Gastrocnemius medialis (tissue), 4 donors: ENCODE measurements at regions not wholly inside any gene's neighbourhood (a gene's known extent, or its start where the extent isn't known, plus 50 kb on each side); places are given as distances from the start of the nearest gene placed in this dataset.

Experiments
- POLR2A ChIP-seq, 2 donors: fragments of 450-650 bp; IDR thresholded peaks; one replicate each; pipeline ENCODE4 v1.6.1; 2017; ENCODE audit warnings: antibody characterized with exemption in 2 of 2, mild to moderate bottlenecking in 2 of 2, moderate library complexity in 2 of 2
- TF ChIP-seq, protein P1 (sequence below), 5 experiments: fragments of 450-650 bp in 3 of 5; fragments of 200-600 bp in 2 of 5; sonication (generic) in 2 of 5; IDR thresholded peaks in 4 of 5; conservative IDR thresholded peaks in 1 of 5; 1 replicate in 4 of 5; 2 replicates in 1 of 5; pipeline ENCODE4 v1.5.1; 2016 to 2019; ENCODE audit warnings: antibody characterized with exemption in 5 of 5, mild to moderate bottlenecking in 3 of 5, moderate library complexity in 3 of 5

DNA sequence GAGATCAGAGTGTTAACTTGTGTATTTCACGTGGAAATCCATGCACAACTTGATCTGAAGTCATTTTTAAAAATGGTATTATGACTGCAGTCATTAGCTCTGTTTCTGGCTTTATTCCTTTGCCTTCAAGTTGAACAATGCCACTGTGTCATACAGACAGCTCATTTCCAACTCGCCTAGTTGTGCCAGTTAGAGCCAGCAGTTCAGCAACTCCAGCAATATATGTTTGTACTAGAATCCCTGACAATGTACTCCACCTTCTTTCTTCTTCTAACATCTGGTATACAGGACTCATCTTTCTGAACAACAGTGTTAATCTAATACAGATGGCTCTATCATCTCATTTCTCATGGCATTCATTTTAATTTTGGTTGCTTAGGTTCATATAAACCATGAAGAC lies 418.3 kb upstream of the POU3F2 start:
- TF ChIP-seq POLR2A (IDR thresholded peaks at IDR 0.05) = no peak
- TF ChIP-seq, protein P1, sequence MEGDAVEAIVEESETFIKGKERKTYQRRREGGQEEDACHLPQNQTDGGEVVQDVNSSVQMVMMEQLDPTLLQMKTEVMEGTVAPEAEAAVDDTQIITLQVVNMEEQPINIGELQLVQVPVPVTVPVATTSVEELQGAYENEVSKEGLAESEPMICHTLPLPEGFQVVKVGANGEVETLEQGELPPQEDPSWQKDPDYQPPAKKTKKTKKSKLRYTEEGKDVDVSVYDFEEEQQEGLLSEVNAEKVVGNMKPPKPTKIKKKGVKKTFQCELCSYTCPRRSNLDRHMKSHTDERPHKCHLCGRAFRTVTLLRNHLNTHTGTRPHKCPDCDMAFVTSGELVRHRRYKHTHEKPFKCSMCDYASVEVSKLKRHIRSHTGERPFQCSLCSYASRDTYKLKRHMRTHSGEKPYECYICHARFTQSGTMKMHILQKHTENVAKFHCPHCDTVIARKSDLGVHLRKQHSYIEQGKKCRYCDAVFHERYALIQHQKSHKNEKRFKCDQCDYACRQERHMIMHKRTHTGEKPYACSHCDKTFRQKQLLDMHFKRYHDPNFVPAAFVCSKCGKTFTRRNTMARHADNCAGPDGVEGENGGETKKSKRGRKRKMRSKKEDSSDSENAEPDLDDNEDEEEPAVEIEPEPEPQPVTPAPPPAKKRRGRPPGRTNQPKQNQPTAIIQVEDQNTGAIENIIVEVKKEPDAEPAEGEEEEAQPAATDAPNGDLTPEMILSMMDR (IDR thresholded peaks at IDR 0.05 in 4 of 5, conservative IDR thresholded peaks at IDR 0.05 in 1 of 5) = no peak
